GM12878 (cell line): ENCODE measurements at regions not wholly inside any gene's neighbourhood (a gene's known extent, or its start where the extent isn't known, plus 50 kb on each side); places are given as distances from the start of the nearest gene placed in this dataset.

ENCODE experiments used
- ETV6 ChIP-seq, 2 experiments: fragments of 450-650 bp in 1 of 2; IDR thresholded peaks in 1 of 2; conservative IDR thresholded peaks in 1 of 2; 2 replicates each; pipeline ENCODE4 v1.6.1; 2014; ENCODE audit warnings: antibody characterized with exemption in 1 of 2, borderline replicate concordance in 1 of 2, low read depth in 1 of 2, mild to moderate bottlenecking in 1 of 2, moderate library complexity in 1 of 2
- HDAC6 ChIP-seq: fragments of 200-600 bp; sonication (generic); IDR thresholded peaks from one replicate; pipeline ENCODE4 v1.8.0; 2017; ENCODE audit warnings: antibody characterized with exemption; ENCODE audit not compliant: unreplicated experiment
- POLR2A ChIP-seq: IDR thresholded peaks from 2 replicates; pipeline ENCODE4 v1.6.1; 2011; ENCODE audit warnings: low read depth, mild to moderate bottlenecking, low read length
- TF ChIP-seq, protein P1 (sequence below), 3 experiments: IDR thresholded peaks in 2 of 3; conservative IDR thresholded peaks in 1 of 3; 2 replicates each; pipeline ENCODE4 v1.5.1; 2011; ENCODE audit warnings: low read depth in 3 of 3, low read length in 3 of 3, mild to moderate bottlenecking in 3 of 3, control low read depth in 2 of 3, moderate library complexity in 2 of 3, inconsistent platforms in 1 of 3, mixed read lengths in 1 of 3; ENCODE audit not compliant: control insufficient read depth in 2 of 3, insufficient read depth in 1 of 3; ENCODE audit errors: extremely low read depth in 1 of 3
- TF ChIP-seq, protein P2 (sequence below): fragments of 450-650 bp; IDR thresholded peaks from 2 replicates; pipeline ENCODE4 v1.6.1; 2016; ENCODE audit warnings: mild to moderate bottlenecking

DNA sequence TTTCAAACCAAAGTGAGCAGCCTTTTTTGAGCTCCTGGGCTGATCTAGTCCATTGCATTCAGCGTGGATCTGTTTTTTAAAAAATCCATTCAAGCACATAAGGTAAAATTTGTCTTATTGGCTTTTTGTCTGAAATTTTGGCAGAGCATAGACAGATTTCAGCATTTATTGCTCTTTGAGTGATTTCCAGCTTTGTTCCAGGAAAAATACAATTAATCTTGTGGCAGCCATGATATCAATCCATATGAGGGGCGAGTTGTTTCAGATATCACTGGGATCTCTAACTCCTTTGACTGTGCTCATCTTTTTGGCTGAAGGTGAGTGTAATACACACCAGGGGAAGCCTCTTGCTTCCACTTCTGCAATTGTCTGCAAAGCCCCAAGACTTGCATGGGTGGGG lies 523.9 kb downstream of the SLC4A3 start:
- TF ChIP-seq, protein P1, sequence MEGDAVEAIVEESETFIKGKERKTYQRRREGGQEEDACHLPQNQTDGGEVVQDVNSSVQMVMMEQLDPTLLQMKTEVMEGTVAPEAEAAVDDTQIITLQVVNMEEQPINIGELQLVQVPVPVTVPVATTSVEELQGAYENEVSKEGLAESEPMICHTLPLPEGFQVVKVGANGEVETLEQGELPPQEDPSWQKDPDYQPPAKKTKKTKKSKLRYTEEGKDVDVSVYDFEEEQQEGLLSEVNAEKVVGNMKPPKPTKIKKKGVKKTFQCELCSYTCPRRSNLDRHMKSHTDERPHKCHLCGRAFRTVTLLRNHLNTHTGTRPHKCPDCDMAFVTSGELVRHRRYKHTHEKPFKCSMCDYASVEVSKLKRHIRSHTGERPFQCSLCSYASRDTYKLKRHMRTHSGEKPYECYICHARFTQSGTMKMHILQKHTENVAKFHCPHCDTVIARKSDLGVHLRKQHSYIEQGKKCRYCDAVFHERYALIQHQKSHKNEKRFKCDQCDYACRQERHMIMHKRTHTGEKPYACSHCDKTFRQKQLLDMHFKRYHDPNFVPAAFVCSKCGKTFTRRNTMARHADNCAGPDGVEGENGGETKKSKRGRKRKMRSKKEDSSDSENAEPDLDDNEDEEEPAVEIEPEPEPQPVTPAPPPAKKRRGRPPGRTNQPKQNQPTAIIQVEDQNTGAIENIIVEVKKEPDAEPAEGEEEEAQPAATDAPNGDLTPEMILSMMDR (IDR thresholded peaks at IDR 0.05 in 2 of 3, conservative IDR thresholded peaks at IDR 0.05 in 1 of 3; ENCODE audit: control insufficient read depth in 2 of 3, extremely low read depth in 1 of 3, insufficient read depth in 1 of 3, low read depth in 3 of 3, low read length in 3 of 3), result no peak
- TF ChIP-seq POLR2A (no peak), HDAC6 (no peak), ETV6 (conservative IDR thresholded peaks at IDR 0.05 in 1 of 2, IDR thresholded peaks at IDR 0.05 in 1 of 2; ENCODE audit: borderline replicate concordance in 1 of 2, low read depth in 1 of 2) (no peak)
- TF ChIP-seq, protein P2, sequence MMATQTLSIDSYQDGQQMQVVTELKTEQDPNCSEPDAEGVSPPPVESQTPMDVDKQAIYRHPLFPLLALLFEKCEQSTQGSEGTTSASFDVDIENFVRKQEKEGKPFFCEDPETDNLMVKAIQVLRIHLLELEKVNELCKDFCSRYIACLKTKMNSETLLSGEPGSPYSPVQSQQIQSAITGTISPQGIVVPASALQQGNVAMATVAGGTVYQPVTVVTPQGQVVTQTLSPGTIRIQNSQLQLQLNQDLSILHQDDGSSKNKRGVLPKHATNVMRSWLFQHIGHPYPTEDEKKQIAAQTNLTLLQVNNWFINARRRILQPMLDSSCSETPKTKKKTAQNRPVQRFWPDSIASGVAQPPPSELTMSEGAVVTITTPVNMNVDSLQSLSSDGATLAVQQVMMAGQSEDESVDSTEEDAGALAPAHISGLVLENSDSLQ, result no peak
